ENCODE measurements at regions not wholly inside any gene's neighbourhood (a gene's known extent, or its start where the extent isn't known, plus 50 kb on each side); places are given as distances from the start of the nearest gene placed in this dataset.

GRCh38 chr6:11427091-11427722 lies 110.3 kb upstream of the TMEM170B start:
- no peak for DNase-seq
- Histone ChIP-seq H3K9me1 (ENCODE audit: insufficient read depth, low read length) (peaks cover 28% of the 10 kb centered on the region), H2BK120ac (ENCODE audit: low read depth, low read length) (peak overlapping the region; percentile 82), H2BK5ac (ENCODE audit: low read depth, low read length, poor library complexity, severe bottlenecking) (peak overlapping the region; percentile 74), H3K79me1 (ENCODE audit: low read depth in 1 of 2, low read length in 2 of 2) (no peaks in the 10 kb centered on the region), H2BK20ac (ENCODE audit: low read depth, low read length) (peak overlapping the region; percentile 80), H3K4me3 (ENCODE audit: insufficient read depth, low read depth, low read length) (no peak overlapping the region), H3K4me2 (ENCODE audit: low read depth, low read length) (no peak overlapping the region), H3K27me3 (ENCODE audit: control insufficient read depth, insufficient read depth, low read length) (no peaks in the 10 kb centered on the region), H3K23ac (ENCODE audit: low read depth, low read length) (peak overlapping the region; percentile 79), H3K18ac (ENCODE audit: low read depth, low read length) (peak overlapping the region; percentile 87), H4K91ac (ENCODE audit: insufficient read depth, low read depth, low read length) (peak overlapping the region; percentile 68), H2AK5ac (ENCODE audit: low read depth, low read length) (peak overlapping the region; percentile 99), H2AK9ac (replicated peaks; ENCODE audit: low read depth, low read length, poor library complexity) (peak overlapping the region; percentile 69), H2BK15ac (ENCODE audit: low read depth, low read length) (peak overlapping the region; percentile 99; the same call in 2 of the 3 replicates), H2AFZ (replicated peaks; ENCODE audit: low read length, poor library complexity) (peak overlapping the region; percentile 59), H3K4ac (ENCODE audit: low read depth, low read length) (peak overlapping the region; percentile 94), H4K5ac (ENCODE audit: low read depth, low read length) (peak overlapping the region; percentile 58; the same call in 1 of the 2 replicates), H4K20me1 (ENCODE audit: insufficient read depth, low read length) (no peaks in the 10 kb centered on the region), H3K9me3 (ENCODE audit: control insufficient read depth, insufficient read depth, low read length) (no peaks in the 10 kb centered on the region), H3K27ac (ENCODE audit: insufficient read depth, low read length) (peak overlapping the region; percentile 25; the same call in 1 of the 2 replicates), H4K8ac (ENCODE audit: low read depth in 2 of 2, low read length in 2 of 2) (peak overlapping the region; percentile 58 to 85), H3K36me3 (ENCODE audit: control insufficient read depth, insufficient read depth, low read length) (no peaks in the 10 kb centered on the region), H3K9ac (ENCODE audit: low read depth, low read length) (no peak overlapping the region), H3K14ac (replicated peaks; ENCODE audit: low read depth, low read length) (peak overlapping the region; percentile 87), H3K56ac (ENCODE audit: extremely low read depth, insufficient read depth, low read length) (no peak overlapping the region), H3K4me1 (ENCODE audit: control insufficient read depth, insufficient read depth, low read length) (peaks cover 40% of the 10 kb centered on the region)
- no peak for TF ChIP-seq MAZ (IDR thresholded peaks at IDR 0.05; ENCODE audit: borderline replicate concordance, low read depth, low read length)
- TF ChIP-seq FOS (IDR thresholded peaks at IDR 0.05; ENCODE audit: low read depth, low read length) = no peak
- no peak for TF ChIP-seq CEBPB (IDR thresholded peaks at IDR 0.05; ENCODE audit: low read depth, low read length)
- TF ChIP-seq MAFK (IDR thresholded peaks at IDR 0.05; ENCODE audit: low read depth, low read length) = no peak
- no peak for TF ChIP-seq CHD1 (IDR thresholded peaks at IDR 0.05; ENCODE audit: low read depth, low read length)
- TF ChIP-seq CTCF (conservative IDR thresholded peaks at IDR 0.05; ENCODE audit: low read depth, low read length) = no peak
- no peak for TF ChIP-seq RFX5 (IDR thresholded peaks at IDR 0.05; ENCODE audit: low read depth, low read length)
- TF ChIP-seq MXI1 (IDR thresholded peaks at IDR 0.05; ENCODE audit: borderline replicate concordance, low read depth, low read length) = no peak
- TF ChIP-seq USF2 (IDR thresholded peaks at IDR 0.05; ENCODE audit: low read depth, low read length) = no peak
- 77 to 100% methylated on average over 5 to 6 of the region's 9 CpGs for WGBS, 2 experiments (ENCODE audit: extremely low coverage in 2 of 2, insufficient read length in 1 of 2)
- in situ Hi-C loops (cut with MboI; ENCODE audit: low sequenced_read_pairs) = no loop called here
- no TSS peak for BruUV-seq (replicated peaks)
- ATAC-seq (ENCODE audit: low read depth) = no peak
- dilution Hi-C loops (cut with HindIII; ENCODE audit: low sequenced_read_pairs, unreplicated experiment) = no loop called here
- intact Hi-C loops (cut with micrococcal nuclease) = loop anchor here (5.0 kb wide), 1 partner anchor 110 kb away; no protein-coding TSS in a partner anchor
- CTCF ChIA-PET = interaction anchor here (0.9 to 1.0 kb wide), 3 partner anchors 58 to 109 kb away, joined by 3 to 4 read pairs (median 3); no protein-coding TSS in a partner anchor
- POLR2A ChIA-PET (ENCODE audit: unreplicated experiment) = interaction anchor here (0.6 kb wide), 1 partner anchor 270 kb away, joined by 3 read pairs; no protein-coding TSS in a partner anchor
